OCI-LY1 (cell line): ENCODE measurements at regions not wholly inside any gene's neighbourhood (a gene's known extent, or its start where the extent isn't known, plus 50 kb on each side); places are given as distances from the start of the nearest gene placed in this dataset.

Experiments
- H2AFZ ChIP-seq: fragments of 200-600 bp; sonication (generic), shearing (Covaris generic); 2 replicates; pipeline ENCODE4 v1.6.0; 2014; ENCODE audit warnings: antibody characterized with exemption, mild to moderate bottlenecking, low read length
- H3F3A ChIP-seq: fragments of 200-600 bp; sonication (generic), shearing (Covaris generic); 2 replicates; pipeline ENCODE4 v1.6.0; 2014; ENCODE audit warnings: mild to moderate bottlenecking, antibody characterized with exemption, low read length, moderate library complexity; ENCODE audit not compliant: insufficient read depth
- H3K27ac ChIP-seq: fragments of 200-600 bp; sonication (generic); 2 replicates; pipeline ENCODE4 v1.5.1; 2014; ENCODE audit warnings: low read length, mixed run types, mild to moderate bottlenecking, low read depth; ENCODE audit not compliant: poor library complexity, severe bottlenecking
- H3K27me3 ChIP-seq: fragments of 200-600 bp; sonication (generic); 2 replicates; pipeline ENCODE4 v1.6.0; 2014; ENCODE audit warnings: antibody characterized with exemption, mild to moderate bottlenecking, low read length, moderate library complexity; ENCODE audit not compliant: insufficient read depth
- H3K36me3 ChIP-seq: fragments of 200-600 bp; sonication (generic); 2 replicates; pipeline ENCODE4 v1.6.1; 2014; ENCODE audit warnings: mild to moderate bottlenecking, antibody characterized with exemption, low read length, moderate library complexity, mixed read lengths; ENCODE audit not compliant: insufficient read depth
- H3K4me1 ChIP-seq: fragments of 200-600 bp; sonication (generic); 2 replicates; pipeline ENCODE4 v1.5.1; 2014; ENCODE audit warnings: mild to moderate bottlenecking, low read length, moderate library complexity; ENCODE audit not compliant: insufficient read depth, severe bottlenecking
- H3K4me2 ChIP-seq: fragments of 200-600 bp; sonication (generic), shearing (Covaris generic); 2 replicates; pipeline ENCODE4 v1.6.1; 2014; ENCODE audit warnings: low read length
- H3K4me3 ChIP-seq: fragments of 200-600 bp; sonication (generic); 2 replicates; pipeline ENCODE4 v1.5.1; 2014; ENCODE audit warnings: low read length, low read depth, mild to moderate bottlenecking, mixed read lengths; ENCODE audit not compliant: poor library complexity, severe bottlenecking
- H3K79me2 ChIP-seq: fragments of 200-600 bp; shearing (Covaris generic); 2 replicates; pipeline ENCODE4 v1.6.1; 2016; ENCODE audit warnings: mixed run types, low read length, mixed read lengths; ENCODE audit not compliant: insufficient read depth
- H3K9ac ChIP-seq: fragments of 200-600 bp; sonication (generic), shearing (Covaris generic); 2 replicates; pipeline ENCODE4 v1.6.1; 2014; ENCODE audit warnings: mild to moderate bottlenecking, low read length, mixed read lengths
- H3K9me2 ChIP-seq: fragments of 200-600 bp; sonication (generic), shearing (Covaris generic); 2 replicates; pipeline ENCODE4 v1.6.1; 2014; ENCODE audit warnings: low read depth, mild to moderate bottlenecking, low read length, mixed read lengths
- H3K9me3 ChIP-seq: fragments of 200-600 bp; shearing (Covaris generic); 2 replicates; pipeline ENCODE4 v1.6.1; 2014; ENCODE audit warnings: low read length, mixed read lengths
- H4K20me1 ChIP-seq: fragments of 200-600 bp; sonication (generic), shearing (Covaris generic); 2 replicates; pipeline ENCODE4 v1.6.0; 2016; ENCODE audit warnings: mild to moderate bottlenecking, low read length; ENCODE audit not compliant: insufficient read depth
- EZH2 ChIP-seq: fragments of 200-600 bp; sonication (generic), shearing (Covaris generic); IDR thresholded peaks from 2 replicates; pipeline ENCODE4 v1.8.0; 2017; ENCODE audit warnings: borderline replicate concordance, mixed run types, mild to moderate bottlenecking, antibody characterized with exemption, low read length, moderate library complexity, mixed read lengths
- TF ChIP-seq, protein P1 (sequence below): fragments of 200-600 bp; sonication (generic), shearing (Covaris generic); IDR thresholded peaks from 2 replicates; pipeline ENCODE4 v1.5.1; 2017; ENCODE audit warnings: mild to moderate bottlenecking, antibody characterized with exemption, low read length, moderate library complexity, mixed read lengths

DNA sequence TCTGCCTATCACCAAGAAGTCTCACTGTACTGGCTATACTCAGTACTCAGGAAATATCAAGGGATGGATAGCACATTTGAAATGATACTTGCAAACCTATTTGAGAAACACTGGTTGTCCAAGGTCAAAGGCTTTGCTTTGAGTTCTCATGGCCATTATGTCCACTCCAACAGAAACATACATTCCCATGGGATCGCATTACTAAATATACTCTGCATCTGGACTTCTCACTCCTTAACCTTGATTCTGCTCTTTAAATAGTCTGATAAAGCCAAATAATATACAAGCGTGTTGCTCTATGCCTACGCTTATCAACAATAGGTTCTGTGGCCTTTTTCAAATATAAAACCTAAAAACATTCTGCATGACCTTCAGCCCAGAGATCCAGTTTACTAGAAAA, 1054.8 kb downstream of the MRPL39 start:
- no peak overlapping the region for H3K9ac ChIP-seq
- no peak overlapping the region for H2AFZ ChIP-seq
- no peaks in the 10 kb centered on the region for H3K4me1 ChIP-seq
- no peak overlapping the region for H3K4me2 ChIP-seq
- peaks cover 3% of the 10 kb centered on the region; the same call in 1 of the 2 replicates for H3K9me2 ChIP-seq
- TF ChIP-seq, protein P1, sequence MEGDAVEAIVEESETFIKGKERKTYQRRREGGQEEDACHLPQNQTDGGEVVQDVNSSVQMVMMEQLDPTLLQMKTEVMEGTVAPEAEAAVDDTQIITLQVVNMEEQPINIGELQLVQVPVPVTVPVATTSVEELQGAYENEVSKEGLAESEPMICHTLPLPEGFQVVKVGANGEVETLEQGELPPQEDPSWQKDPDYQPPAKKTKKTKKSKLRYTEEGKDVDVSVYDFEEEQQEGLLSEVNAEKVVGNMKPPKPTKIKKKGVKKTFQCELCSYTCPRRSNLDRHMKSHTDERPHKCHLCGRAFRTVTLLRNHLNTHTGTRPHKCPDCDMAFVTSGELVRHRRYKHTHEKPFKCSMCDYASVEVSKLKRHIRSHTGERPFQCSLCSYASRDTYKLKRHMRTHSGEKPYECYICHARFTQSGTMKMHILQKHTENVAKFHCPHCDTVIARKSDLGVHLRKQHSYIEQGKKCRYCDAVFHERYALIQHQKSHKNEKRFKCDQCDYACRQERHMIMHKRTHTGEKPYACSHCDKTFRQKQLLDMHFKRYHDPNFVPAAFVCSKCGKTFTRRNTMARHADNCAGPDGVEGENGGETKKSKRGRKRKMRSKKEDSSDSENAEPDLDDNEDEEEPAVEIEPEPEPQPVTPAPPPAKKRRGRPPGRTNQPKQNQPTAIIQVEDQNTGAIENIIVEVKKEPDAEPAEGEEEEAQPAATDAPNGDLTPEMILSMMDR: no peak
- TF ChIP-seq EZH2: no peak
- H3K9me3 ChIP-seq: no peaks in the 10 kb centered on the region
- H3K79me2 ChIP-seq: no peaks in the 10 kb centered on the region
- H4K20me1 ChIP-seq: no peaks in the 10 kb centered on the region
- H3F3A ChIP-seq: no peaks in the 10 kb centered on the region
- H3K36me3 ChIP-seq: no peaks in the 10 kb centered on the region
- H3K27me3 ChIP-seq: no peaks in the 10 kb centered on the region
- H3K27ac ChIP-seq: no peak overlapping the region
- H3K4me3 ChIP-seq: no peak overlapping the region

DNA sequence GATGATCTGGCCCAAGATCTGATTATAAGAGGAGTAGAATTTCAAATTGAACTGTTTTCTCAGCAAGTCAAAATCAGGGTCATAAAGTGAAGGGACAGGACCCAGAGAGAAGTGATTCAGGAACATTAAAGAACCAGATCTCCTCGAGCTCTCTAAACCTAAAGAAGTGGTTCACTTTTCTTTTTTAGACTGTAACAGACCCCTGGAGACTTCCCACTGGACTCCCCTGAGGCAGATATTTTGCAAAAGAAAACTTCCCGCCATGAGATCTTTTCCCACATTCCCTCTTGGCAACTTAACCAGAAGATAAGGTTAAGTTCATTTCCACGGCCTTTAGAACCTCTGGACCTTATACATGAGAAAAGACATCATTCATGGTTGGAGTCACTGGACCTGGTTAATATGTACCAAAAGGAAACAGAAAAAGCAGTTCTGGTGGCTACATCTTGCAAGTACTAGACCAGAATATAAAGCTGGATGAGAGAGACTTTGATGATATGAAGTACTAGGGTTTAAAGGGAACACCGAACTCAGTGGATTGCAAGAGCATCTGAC, 1061.4 kb downstream of the MRPL39 start:
- Histone ChIP-seq H3K4me3 (no peak overlapping the region), H3K79me2 (no peaks in the 10 kb centered on the region)
- TF ChIP-seq, protein P1: no peak
- TF ChIP-seq EZH2: no peak

DNA sequence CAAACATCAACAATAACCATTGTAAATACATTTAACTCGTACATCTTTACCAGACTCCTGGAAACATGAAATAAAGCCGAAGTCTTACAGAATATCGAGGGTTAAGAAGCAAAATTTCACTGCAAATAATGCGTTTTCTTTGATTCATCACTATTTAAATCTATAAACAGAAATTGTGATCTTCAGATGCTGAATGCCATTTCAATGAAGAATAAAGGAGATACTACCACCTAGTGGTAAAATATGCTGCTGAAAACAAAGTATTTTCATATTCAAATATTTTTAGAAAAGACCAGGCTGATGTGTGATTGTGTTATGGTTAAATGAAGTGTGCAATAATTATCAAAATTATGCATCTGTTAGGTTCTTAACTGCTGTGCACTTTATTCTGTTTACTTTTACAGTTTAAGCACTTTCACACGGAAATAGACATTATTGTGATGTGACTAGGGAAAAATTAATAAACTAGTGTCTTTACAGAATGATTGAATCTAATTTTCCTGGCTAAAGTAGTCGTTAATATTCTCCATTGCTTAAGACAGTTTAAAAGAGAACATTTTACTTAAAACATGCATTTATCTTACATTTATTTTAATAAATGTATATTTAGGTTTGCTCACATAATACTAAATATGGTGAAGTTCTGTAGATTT, 1093.1 kb downstream of the MRPL39 start:
- Histone ChIP-seq H3K36me3 (no peaks in the 10 kb centered on the region), H3K27me3 (no peaks in the 10 kb centered on the region), H3K4me3 (no peak overlapping the region), H3K4me1 (no peaks in the 10 kb centered on the region), H3F3A (no peaks in the 10 kb centered on the region), H3K4me2 (no peak overlapping the region), H3K9ac (no peak overlapping the region), H3K79me2 (no peaks in the 10 kb centered on the region), H4K20me1 (no peaks in the 10 kb centered on the region), H3K9me2 (no peaks in the 10 kb centered on the region), H2AFZ (no peak overlapping the region), H3K27ac (no peak overlapping the region), H3K9me3 (no peaks in the 10 kb centered on the region)
- TF ChIP-seq, protein P1: peak; percentile 42; the same call in 1 of the 2 replicates
- TF ChIP-seq EZH2: no peak

More for the DNA sequence above, 1061.4 kb downstream of the MRPL39 start:
- Histone ChIP-seq H2AFZ (no peak overlapping the region), H3K4me2 (no peak overlapping the region), H3K9ac (no peak overlapping the region), H3F3A (no peaks in the 10 kb centered on the region), H3K9me3 (no peaks in the 10 kb centered on the region), H3K27ac (no peak overlapping the region), H3K27me3 (no peaks in the 10 kb centered on the region), H3K4me1 (no peaks in the 10 kb centered on the region), H3K36me3 (no peaks in the 10 kb centered on the region), H3K9me2 (peaks cover 3% of the 10 kb centered on the region; the same call in 1 of the 2 replicates), H4K20me1 (no peaks in the 10 kb centered on the region)
